ENCODE measurements at regions not wholly inside any gene's neighbourhood (a gene's known extent, or its start where the extent isn't known, plus 50 kb on each side); places are given as distances from the start of the nearest gene placed in this dataset.
"Not testable (repeated sequence)": the region's sequence is repeated elsewhere in the genome, so short reads cannot be mapped to it uniquely, and the experiment has no call there.

GRCh38 chr6:156262014-156262413 is 515.2 kb upstream of the ARID1B start:
- no peak for DNase-seq

GRCh38 chr6:156260815-156261214 is 516.4 kb upstream of the ARID1B start:
- DNase-seq: no peak

GRCh38 chr6:156258981-156259380 is 518.2 kb upstream of the ARID1B start:
- DNase-seq: no peak

GRCh38 chr6:156256161-156256560 is 521.0 kb upstream of the ARID1B start:
- no peak for DNase-seq

- DNase-seq: no peak
Measured at GRCh38 chr6:156254240-156254639, 522.9 kb upstream of the ARID1B start.

- no peak for DNase-seq
Measured at GRCh38 chr6:156250593-156250992, 526.6 kb upstream of the ARID1B start.

GRCh38 chr6:156242206-156242605 is 535.0 kb upstream of the ARID1B start:
- no peak for DNase-seq

- no peak for DNase-seq
Measured at GRCh38 chr6:156231026-156231765, 546.0 kb upstream of the ARID1B start.

- DNase-seq: no peak
Measured at GRCh38 chr6:156219973-156220372, 557.2 kb upstream of the ARID1B start.

- DNase-seq: no peak
Measured at GRCh38 chr6:156205678-156206077, 571.5 kb upstream of the ARID1B start.

- DNase-seq: no peak
Measured at GRCh38 chr6:156199182-156199581, 578.0 kb upstream of the ARID1B start.

GRCh38 chr6:156197513-156197912 is 579.7 kb upstream of the ARID1B start:
- no peak for DNase-seq

- no peak for DNase-seq
Measured at GRCh38 chr6:156194981-156195380, 582.2 kb upstream of the ARID1B start.

GRCh38 chr6:156193381-156193780 is 583.8 kb upstream of the ARID1B start:
- DNase-seq: no peak

GRCh38 chr6:156191895-156192294 is 585.3 kb upstream of the ARID1B start:
- no peak for DNase-seq

- not testable (repeated sequence) for DNase-seq
Measured at GRCh38 chr6:156191390-156191789, 585.8 kb upstream of the ARID1B start.

- DNase-seq: no peak
Measured at GRCh38 chr6:156190270-156190669, 586.9 kb upstream of the ARID1B start.

GRCh38 chr6:156189714-156190113 is 587.5 kb upstream of the ARID1B start:
- no peak for DNase-seq

- DNase-seq: no peak
Measured at GRCh38 chr6:156189195-156189594, 588.0 kb upstream of the ARID1B start.

- no peak for DNase-seq
Measured at GRCh38 chr6:156185113-156185512, 592.1 kb upstream of the ARID1B start.

- DNase-seq: no peak
Measured at GRCh38 chr6:156183678-156184077, 593.5 kb upstream of the ARID1B start.

GRCh38 chr6:156182356-156182755 is 594.8 kb upstream of the ARID1B start:
- DNase-seq: no peak

GRCh38 chr6:156181506-156181905 is 595.7 kb upstream of the ARID1B start:
- DNase-seq: no peak

GRCh38 chr6:156175971-156176421 is 601.2 kb upstream of the ARID1B start:
- DNase-seq: no peak

- no peak for DNase-seq
Measured at GRCh38 chr6:156175433-156175832, 601.7 kb upstream of the ARID1B start.
